ENCODE measurements at regions not wholly inside any gene's neighbourhood (a gene's known extent, or its start where the extent isn't known, plus 50 kb on each side); places are given as distances from the start of the nearest gene placed in this dataset.

- Histone ChIP-seq H2AFZ (ENCODE audit: low read depth) (no peak overlapping the region), H3F3A (replicated peaks; ENCODE audit: insufficient read depth) (no peaks in the 10 kb centered on the region), H4K20me1 (ENCODE audit: insufficient read depth) (no peaks in the 10 kb centered on the region), H3K27ac (ENCODE audit: low read depth in 2 of 2, low read length in 1 of 2) (peak overlapping the region in 1 of 2 experiments; percentile 28; a peak in 2 of 4 replicates), H3K4me1 (ENCODE audit: control insufficient read depth in 1 of 2, insufficient read depth in 2 of 2, low read depth in 1 of 2, low read length in 1 of 2) (peaks cover 0 to 8% of the 10 kb centered on the region in 2 experiments; a peak in 2 of 4 replicates), H3K36me3 (replicated peaks in 1 of 2; ENCODE audit: control insufficient read depth in 1 of 2, insufficient read depth in 2 of 2, low read length in 1 of 2) (no peaks in the 10 kb centered on the region), H3K4me2 (no peak overlapping the region), H3K9me2 (no peaks in the 10 kb centered on the region), H3K9ac (no peak overlapping the region), H3K9me3 (no peaks in the 10 kb centered on the region), H3K27me3 (ENCODE audit: insufficient read depth) (no peaks in the 10 kb centered on the region), H3K4me3 (ENCODE audit: low read depth in 2 of 2, low read length in 1 of 2) (no peak overlapping the region), H3K79me2 (ENCODE audit: insufficient read depth) (no peaks in the 10 kb centered on the region)
- TF ChIP-seq CHD2 (IDR thresholded peaks at IDR 0.05; ENCODE audit: low read length, partially characterized antibody) = no peak
- no peak for TF ChIP-seq MAX (IDR thresholded peaks at IDR 0.05; ENCODE audit: low read depth)
- no peak for TF ChIP-seq RXRA (IDR thresholded peaks at IDR 0.05; ENCODE audit: borderline replicate concordance, low read depth)
- TF ChIP-seq FOXJ3 (CRISPR knock-in tag; IDR thresholded peaks at IDR 0.05) = no peak
- TF ChIP-seq RAD21 (IDR thresholded peaks at IDR 0.05; ENCODE audit: low read length) = no peak
- no peak for TF ChIP-seq POLR2AphosphoS5 (IDR thresholded peaks at IDR 0.05; ENCODE audit: low read depth, low read length)
- no peak for TF ChIP-seq EZH2phosphoT487 (IDR thresholded peaks at IDR 0.05; ENCODE audit: borderline replicate concordance, low read depth)
- TF ChIP-seq SIN3A (IDR thresholded peaks at IDR 0.05; ENCODE audit: borderline replicate concordance, low read depth, low read length) = no peak
- TF ChIP-seq PBX3 (IDR thresholded peaks at IDR 0.05) = no peak
- TF ChIP-seq MXI1 (IDR thresholded peaks at IDR 0.05; ENCODE audit: low read depth, low read length) = no peak
- no peak for TF ChIP-seq IRF3 (IDR thresholded peaks at IDR 0.05; ENCODE audit: low read depth, low read length)
- TF ChIP-seq YY1 (IDR thresholded peaks at IDR 0.05; ENCODE audit: low read depth) = no peak
- no peak for TF ChIP-seq CTCF (IDR thresholded peaks at IDR 0.05)
- TF ChIP-seq NFIC (IDR thresholded peaks at IDR 0.05; ENCODE audit: borderline replicate concordance) = no peak
- no peak for TF ChIP-seq REST (IDR thresholded peaks at IDR 0.05; ENCODE audit: low read depth, low read length)
- no peak for TF ChIP-seq SMC3 (IDR thresholded peaks at IDR 0.05; ENCODE audit: low read depth, low read length)
- TF ChIP-seq JUND (IDR thresholded peaks at IDR 0.05) = no peak
- no peak; the same call in 1 of the 2 replicates for TF ChIP-seq GATA2 (CRISPR knock-in tag; IDR thresholded peaks at IDR 0.05)
- no peak for TF ChIP-seq USF1 (IDR thresholded peaks at IDR 0.05; ENCODE audit: borderline replicate concordance, low read depth)
- TF ChIP-seq USF2 (IDR thresholded peaks at IDR 0.05; ENCODE audit: borderline replicate concordance, low read depth, low read length) = no peak
- DNase-seq = no peak
- ChIA-PET POLR2A (no interaction called here), CTCF (interaction anchor here (0.7 kb wide), 1 partner anchor 459 kb away, joined by 3 read pairs; no protein-coding TSS in a partner anchor)
Observed at GRCh38 chr3:118347396-118348168, 687.1 kb downstream of the IGSF11 start.
